ENCODE measurements at regions not wholly inside any gene's neighbourhood (a gene's known extent, or its start where the extent isn't known, plus 50 kb on each side); places are given as distances from the start of the nearest gene placed in this dataset.
"Not testable (repeated sequence)": the region's sequence is repeated elsewhere in the genome, so short reads cannot be mapped to it uniquely, and the experiment has no call there.

DNA sequence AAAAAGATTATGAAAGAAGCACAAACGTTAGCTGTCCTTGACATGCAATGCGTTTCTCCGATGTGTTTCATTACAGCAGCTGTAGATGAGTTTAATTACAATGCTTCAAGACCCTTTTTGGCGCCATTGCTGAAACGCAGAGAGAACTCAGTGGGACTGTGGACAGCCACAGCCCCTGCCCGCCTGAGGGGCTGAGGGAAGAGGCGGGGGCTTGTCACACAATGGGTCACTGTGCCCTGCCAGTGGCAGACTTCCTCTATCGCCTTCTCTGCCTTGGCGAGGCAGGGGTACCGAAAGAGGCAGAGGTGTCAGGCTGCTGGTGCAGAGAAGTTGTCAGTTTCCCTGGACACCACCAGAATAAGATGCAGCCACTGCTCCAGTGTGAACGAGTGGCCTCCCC, 252.0 kb downstream of the NR2F2 start:
- no peak for DNase-seq (ENCODE audit: low read depth in 2 of 2)

DNA sequence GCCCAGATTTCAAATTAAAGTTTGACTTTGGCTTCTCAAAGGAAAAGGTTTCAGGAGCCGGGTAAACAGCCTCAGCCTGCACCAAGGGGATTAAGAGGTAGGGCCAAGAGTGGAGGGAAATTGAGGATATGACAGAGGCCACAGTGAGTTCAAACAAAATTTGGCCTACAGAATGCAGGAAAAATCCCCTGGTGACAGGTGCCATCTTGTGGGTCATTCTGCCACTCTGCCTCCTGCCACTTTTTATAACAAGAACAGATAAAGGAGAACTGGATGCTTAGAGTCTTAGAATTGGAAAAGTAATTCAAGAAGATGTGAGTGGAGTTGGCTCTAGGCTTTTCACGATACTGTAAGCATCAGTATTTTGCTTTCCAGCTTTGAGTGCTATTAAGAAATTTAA, 253.2 kb downstream of the NR2F2 start:
- no peak for DNase-seq (ENCODE audit: low read depth in 2 of 2)

DNA sequence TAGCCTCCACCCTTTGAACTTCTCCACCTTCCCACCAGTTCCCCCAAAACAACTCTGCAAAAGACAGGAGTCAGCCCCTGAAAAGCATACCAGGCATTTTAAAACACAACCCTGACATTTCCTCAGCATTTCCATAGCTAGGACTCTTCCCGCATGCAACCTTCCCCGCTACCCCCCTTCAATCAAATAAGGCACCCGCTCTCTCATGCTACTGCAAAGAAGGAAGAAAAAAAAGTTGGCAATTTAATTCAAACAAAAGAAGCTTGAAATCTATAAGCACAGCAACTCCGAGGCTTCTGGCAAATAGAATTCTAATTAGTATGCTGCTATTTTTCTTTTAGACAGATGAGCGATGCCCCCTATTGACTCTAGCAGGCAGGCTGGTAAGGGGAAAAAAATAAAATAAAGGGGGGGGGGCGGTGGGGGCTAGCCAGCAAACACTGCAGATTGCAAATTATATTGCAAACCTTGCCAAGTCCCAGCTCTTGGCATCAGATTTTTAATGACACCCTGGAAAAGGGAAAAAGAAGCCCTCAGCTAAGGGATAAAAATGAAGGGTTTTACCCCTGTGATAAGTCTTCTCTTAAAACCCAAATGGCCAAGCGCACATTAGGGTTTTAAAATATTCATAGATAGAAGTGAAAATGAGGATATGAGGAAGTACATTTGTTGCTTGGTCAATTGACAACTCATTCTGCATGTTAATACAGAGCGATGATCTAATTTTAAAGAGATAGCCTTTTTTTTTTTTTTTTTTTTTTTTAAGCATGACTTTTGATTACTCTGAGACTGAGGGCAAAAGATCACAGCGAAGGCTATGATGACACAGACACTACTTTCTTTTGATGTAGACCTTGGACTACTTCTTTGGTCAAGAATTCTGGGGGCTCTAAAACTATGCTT, 255.2 kb downstream of the NR2F2 start:
- no peak for DNase-seq (ENCODE audit: low read depth in 2 of 2)

DNA sequence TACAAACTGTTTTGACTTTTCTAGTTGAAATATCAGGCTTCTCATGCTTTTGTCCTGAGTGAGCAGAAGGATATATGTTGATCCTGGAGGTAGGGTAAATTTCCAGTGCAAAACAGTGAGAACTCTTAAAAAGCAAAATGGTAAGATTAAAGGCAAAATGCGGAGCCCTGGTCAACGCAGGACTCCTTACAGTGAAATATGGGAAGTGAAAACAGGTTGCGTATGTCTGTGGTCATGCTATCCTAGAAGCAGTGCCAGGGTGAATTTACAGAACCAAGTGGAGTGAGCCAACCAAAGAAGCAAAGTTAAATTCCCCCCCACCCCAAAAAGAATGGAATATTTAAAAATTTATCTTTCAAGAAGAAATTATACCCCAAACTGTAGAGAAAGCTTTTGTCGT, 256.4 kb downstream of the NR2F2 start:
- no peak for DNase-seq (ENCODE audit: low read depth in 2 of 2)

DNA sequence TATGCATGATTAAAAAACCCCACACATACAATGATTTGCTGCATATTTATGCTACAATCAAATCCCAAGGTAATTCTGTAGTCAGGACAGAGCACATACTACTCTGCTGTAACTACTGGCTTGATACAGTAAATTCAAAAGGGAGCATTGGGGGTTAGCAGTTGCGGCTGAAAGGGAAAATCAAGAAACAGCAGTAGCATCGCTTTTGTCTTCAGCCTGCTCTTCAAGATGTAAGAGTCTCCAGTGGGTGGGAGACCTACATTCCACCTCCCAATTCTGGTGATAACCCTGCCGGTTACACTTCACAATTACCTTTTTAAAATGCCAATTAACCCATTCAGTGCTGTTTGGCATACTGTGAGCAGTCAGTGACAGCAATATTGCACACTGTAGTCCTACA, 259.4 kb downstream of the NR2F2 start:
- no peak for DNase-seq (ENCODE audit: low read depth in 2 of 2)

DNA sequence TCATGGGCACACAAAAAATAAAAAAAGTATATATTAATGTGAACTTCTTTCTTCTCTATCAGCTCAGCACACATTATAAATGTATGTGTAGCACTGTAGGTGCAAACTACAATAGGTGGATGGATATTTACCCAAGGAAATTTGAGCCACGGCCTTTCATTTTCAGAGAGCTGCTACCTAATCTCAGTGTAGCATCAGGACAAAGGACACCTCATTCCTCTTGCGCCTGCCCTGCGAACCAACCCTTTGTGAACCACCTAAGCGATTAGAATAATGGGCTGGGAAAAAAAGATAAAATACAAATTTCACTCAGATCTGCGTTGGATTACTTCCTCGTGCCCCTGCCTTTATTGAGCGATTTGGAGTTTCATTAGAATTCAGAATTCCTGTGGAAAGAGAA, 263.2 kb downstream of the NR2F2 start:
- DNase-seq (ENCODE audit: low read depth in 2 of 2): no peak

DNA sequence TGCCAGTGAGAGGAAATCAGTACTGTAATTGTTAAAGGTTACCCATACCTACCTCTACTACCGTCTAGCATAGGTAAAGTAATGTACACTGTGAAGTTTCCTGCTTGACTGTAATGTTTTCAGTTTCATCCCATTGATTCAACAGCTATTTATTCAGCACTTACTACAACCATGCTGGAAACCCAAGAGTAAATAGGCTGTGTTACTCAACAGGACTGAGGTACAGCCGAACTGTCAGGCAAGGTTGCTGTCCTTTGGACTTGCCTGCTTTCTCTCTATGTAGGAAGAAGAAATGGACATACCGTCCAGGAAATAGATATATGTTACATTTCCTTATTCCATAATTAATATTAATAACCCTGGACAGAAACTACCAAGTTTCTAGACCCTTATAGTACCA, 265.5 kb downstream of the NR2F2 start:
- no peak for DNase-seq (ENCODE audit: low read depth in 2 of 2)

DNA sequence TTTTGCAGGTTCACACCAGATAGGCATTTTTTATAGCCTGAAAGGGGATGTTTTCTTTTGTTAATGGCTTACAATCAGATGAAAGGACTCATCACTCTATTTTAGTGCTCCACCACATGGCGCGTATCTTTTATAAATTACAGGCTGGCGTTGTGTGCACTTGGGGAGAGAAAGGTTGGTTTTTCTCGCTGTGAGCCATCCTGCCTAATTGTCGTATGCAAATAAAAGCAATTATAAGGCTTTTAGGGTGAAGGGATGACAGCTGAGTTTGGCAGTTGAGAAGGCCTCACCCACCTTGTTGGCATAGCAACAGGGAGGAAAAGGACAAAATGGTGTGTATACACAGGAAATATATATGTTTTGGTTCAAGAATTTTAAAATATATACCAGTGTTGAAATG, 268.0 kb downstream of the NR2F2 start:
- no peak for DNase-seq (ENCODE audit: low read depth in 2 of 2)

DNA sequence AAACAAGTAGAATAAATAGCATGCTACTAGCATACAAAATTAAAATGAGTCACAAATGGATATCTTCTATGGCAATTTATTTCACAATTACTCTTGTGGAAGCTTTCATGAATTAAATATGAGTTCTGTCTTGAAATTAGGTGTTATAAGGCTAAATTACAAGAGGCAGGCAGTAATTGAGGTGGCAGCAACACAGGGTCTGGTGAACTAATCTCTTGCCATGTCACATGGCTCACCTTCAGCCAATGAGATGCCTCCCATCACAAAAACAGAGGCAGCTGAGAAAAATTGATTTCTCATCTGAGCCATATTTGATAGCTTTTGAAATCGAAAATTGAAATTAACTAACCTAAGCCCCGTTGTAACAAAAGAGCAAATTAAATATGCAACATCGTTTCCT, 268.8 kb downstream of the NR2F2 start:
- DNase-seq (ENCODE audit: low read depth in 2 of 2): no peak

DNA sequence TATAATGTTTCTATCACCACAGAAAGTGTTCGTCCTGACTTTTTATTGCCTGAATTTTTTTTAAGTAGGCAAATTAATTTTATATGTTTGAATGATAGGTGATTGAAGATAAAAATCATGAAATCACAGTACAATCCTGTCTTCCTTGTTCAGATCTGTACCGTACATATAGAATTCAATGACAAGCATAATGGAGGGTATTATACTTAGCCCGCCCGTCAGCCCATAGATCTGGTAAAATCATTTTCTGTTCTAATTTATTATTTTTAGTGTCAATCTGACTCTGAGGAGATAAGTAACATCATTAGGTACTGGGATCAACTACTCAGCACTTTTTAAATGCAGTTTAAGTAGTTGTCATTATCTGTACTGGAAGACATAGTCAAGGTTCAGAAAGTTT, 269.9 kb downstream of the NR2F2 start:
- no peak for DNase-seq (ENCODE audit: low read depth in 2 of 2)

DNA sequence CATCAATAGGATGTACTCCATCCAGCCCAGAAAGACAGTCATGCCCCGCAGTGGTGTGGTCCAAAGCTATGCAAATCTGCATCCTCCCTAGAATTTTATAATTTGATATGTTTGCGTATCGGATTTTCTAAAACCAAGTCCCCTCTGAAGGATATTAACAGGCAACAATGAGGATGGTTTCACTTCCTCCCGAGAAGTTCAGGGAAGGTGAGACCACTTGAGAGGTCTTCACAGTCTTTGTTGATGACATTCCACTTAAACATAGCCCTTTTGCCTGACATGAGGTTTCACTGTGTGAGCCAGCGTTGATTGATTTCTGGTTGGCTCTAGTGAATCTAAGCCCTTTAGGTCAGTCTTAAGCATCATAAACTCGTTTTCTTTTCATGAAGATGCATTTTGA, 276.1 kb downstream of the NR2F2 start:
- no peak for DNase-seq (ENCODE audit: low read depth in 2 of 2)

DNA sequence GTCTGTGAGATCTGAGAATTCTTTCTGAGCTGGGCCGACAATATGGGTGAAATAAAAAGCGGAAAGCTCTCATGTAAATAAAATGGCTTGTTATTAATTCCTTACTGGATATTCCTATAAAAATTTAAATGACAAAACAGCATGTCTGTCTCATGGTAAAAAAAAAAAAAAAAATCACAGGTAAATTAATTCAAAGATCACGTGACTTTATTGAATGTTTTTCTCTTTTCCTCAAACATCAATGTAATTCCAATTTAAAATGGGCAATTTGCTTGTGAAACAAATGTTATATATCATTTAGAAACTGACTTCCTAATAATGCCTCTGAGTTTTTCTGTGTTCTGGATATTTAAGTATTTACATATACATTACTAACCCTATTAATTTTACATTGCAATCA, 280.3 kb downstream of the NR2F2 start:
- DNase-seq (ENCODE audit: low read depth in 2 of 2): no peak

DNA sequence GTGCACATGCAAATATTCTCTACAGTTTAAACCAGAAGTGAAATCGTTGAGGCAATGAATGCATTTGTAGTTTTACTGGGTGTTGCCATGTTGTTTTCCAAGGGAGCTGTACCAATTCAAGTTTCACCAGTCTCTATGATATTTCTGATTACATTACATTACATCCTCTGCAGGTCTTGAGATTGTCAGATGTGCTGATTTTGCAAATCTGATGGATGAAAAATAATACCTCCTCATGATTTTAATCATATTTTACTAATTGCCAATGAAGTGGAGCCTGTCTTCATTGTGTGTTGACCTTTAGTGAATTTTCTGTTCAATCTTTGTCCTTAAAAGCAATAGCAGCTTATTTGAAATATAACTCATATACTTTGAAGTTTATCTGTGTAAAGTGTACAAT, 282.4 kb downstream of the NR2F2 start:
- DNase-seq (ENCODE audit: low read depth in 2 of 2): no peak

DNA sequence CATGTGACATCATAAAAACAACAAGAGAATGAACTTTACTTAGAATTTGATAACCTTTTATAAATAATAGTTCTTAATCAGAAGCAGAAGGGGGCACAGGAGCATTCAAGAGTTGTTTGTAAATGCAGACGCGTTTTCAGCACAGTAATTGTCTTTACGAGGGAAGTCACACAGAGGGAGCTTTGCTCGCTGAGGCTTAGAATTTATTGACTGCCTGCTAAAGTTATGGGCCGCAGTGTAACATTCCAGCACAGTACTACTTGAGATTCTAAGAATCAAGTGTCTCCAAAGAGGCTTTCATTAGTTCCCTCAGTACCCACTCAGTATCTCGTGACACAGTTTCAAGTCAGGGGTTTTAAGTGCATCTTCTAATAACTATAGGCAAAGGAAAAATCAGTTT, 288.7 kb downstream of the NR2F2 start:
- no peak for DNase-seq (ENCODE audit: low read depth in 2 of 2)

DNA sequence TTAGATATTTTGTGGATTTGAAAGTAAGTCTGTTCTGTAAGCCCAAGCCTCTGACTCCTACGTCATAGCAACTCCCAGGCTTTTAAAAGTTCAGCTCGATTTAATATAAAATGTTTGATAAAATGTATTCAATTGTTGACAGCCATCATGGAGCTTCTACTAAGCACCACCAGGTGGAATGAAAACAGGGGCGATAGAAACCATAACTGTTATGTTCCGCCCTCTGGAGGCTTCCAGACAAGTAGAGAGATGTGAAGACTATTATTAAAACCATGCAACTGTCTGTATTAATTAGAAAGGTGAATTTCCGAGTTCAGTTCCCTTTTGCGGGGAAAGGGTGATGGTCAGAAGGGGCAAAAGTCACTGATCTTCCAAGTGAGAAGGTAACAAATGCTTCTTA, 292.2 kb downstream of the NR2F2 start:
- no peak for DNase-seq (ENCODE audit: low read depth in 2 of 2)

DNA sequence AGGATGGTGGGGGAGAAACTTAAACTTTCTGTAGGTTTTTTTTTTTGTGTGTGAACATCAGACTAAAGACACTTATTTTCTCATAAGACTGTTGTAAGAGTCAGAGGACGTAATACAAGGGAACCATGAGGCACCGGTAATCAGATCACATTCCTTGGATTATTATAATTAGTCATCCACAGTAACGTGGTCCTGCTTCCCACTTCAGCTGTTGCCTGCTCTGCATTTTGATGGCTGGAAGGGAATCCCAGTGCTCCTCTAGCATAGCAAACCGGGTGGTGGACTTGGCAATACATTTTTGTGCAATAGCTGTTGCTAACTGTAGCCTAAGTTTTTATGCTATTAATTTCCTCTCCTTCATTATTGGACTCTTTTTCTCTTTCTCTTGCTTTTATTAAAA, 294.8 kb downstream of the NR2F2 start:
- DNase-seq (ENCODE audit: low read depth in 2 of 2): no peak

DNA sequence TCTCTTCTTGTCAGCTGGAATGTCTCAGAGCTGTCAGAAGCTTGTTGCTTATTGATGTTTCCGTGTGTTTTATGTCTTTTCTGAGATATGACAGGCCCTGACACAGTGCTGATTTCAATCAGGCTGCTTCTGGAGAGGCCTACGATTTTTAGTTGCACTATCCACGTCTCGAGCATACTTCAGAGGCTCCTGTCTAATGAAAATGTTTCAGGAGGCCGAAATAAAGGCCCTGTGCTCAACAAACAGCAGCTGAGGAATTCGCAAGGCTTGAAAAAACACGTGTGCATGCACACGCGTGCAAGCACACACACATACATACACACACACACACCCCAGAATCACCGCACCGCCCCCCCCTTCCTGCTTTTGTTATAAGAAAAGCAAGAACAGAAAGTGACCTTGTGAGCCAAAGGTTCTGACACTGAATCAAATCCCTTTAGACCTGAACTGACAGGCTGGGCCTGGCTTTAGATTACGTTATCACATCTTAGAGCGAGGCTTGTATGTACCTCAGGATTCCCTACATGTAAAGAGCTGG, 296.6 kb downstream of the NR2F2 start:
- DNase-seq (ENCODE audit: low read depth in 2 of 2): no peak

DNA sequence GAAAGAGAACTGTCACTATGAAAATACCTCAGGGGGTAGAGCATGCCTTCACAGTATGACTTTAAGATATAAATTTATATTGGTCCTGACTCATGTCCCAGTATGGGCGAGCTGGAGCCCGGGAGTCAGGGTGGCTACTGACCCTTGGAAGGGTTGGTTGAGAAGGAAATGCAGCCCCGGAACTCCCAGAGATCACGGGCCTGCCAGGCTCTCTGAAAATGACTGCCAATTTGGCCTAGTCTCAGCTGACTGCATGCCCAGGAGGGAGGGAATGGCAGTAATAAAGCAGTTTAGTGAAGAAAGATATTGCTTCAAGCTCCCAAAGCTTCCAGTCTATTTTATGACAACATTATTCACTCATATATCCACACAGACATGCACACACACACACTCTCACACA, 299.0 kb downstream of the NR2F2 start:
- no peak for DNase-seq (ENCODE audit: low read depth in 2 of 2)

DNA sequence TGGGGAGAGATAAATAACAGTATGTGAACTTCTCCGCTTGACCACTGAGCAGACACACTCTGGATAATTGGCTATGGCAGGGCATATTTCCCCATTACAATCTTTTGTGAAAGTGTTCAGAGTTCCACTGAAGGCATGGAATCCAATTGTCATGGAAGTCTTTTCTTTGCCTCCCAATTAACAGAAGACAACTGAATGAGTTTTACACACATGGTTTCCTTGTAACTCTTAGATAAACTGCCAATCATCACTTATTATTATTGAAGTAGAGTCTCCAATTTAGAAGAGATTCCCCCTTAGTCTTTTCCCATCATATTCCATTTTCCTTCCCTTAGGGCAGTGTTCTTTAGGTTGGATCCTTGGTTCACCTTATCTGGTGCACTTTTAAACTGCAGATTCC, 308.3 kb downstream of the NR2F2 start:
- no peak for DNase-seq (ENCODE audit: low read depth in 2 of 2)

DNA sequence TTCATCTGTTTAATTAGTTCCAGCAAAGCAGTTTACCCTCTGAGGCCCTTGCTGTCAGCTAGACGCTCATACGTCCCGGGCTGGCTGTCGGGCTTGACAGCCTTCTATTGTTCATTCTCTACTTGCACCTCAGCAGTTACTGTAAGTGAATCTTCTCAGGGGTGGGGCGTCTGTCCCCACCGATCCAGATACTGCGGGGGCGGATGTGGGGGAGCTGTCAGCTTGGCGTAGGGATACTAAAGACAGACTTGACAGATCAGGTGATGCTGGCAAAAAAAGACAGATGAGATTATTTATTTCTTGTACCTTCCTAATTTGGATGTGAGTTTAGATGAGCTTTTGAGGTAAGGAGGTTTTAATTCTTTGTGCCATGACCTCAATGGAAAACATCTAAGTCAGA, 315.3 kb downstream of the NR2F2 start:
- DNase-seq (ENCODE audit: low read depth in 2 of 2): no peak

DNA sequence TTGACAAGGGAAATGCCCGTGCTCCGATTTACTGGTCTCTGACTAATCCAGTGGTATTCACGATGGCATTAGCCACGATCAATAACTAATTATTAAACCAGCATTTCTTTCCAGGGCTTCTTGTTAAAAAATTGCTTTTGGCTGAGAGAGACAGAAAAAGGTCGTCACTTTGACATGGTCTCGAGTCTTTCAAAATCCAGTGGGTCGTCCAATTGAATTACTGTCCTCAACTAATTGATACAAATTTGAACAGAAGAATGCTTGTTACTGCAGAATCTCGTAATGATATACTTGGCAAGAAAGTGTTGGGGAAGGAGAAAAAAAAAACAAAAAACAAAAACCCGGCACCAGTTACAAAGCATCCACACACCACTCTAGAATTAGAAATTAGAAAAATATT, 318.4 kb downstream of the NR2F2 start:
- DNase-seq (ENCODE audit: low read depth in 2 of 2): no peak

DNA sequence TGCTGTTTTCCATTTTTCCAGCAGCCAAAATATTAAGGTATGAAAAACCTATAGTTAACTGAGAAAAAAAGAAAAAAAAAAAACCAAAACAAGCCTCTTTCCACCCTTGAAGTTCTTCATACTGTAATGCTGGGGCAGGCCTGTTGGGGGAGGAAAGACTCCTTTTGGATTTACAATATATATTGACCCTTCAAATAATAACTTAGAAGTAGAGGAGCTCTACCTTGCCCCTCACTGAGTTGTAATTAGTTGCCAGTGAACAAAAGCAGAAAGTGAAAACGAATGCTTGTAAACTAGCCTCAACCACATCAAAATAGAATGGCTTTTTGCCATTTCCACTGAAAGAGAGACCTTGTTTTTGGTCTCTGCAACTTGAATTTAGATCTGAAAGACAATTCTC, 326.6 kb downstream of the NR2F2 start:
- DNase-seq (ENCODE audit: low read depth in 2 of 2): no peak

DNA sequence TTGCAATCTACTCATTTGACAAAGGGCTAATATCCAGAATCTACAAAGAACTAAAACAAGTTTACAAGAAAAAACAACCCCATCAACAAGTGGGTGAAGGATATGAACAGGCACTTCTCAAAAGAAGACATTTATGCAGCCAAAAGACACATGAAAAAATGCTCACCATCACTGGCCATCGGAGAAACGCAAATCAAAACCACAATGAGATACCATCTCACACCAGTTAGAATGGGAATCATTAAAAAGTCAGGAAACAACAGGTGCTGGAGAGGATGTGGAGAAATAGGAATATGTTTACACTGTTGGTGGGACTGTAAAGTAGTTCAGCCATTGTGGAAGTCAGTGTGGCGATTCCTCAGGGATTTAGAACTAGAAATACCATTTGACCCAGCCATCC, 336.5 kb downstream of the NR2F2 start:
- not testable (repeated sequence) for DNase-seq (ENCODE audit: low read depth in 2 of 2)

DNA sequence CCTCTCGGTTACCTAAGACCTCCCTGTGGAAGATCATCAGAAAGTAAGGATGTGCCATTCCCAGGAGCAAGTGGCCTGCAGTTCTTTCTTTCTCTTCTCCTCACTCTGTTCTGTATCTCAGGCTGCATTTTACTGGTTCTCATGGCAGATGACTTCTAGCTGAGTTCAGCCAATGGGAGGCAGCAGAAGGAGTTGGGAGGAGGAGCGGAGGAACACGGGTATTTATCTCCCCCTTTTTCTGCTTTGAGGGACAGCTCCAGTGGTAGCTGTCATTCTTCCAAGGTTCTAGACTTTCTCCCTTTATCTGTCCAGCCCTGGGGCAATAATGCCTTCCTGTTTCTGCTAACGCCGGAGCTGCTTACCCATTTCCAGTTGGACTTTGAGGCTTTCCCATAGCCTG, 339.9 kb downstream of the NR2F2 start:
- no peak for DNase-seq (ENCODE audit: low read depth in 2 of 2)
